Left ventricle myocardium superior (tissue), 1 donor: ENCODE measurements at regions not wholly inside any gene's neighbourhood (a gene's known extent, or its start where the extent isn't known, plus 50 kb on each side); places are given as distances from the start of the nearest gene placed in this dataset.

Source experiments
- ATAC-seq: fragments of 200-7000 bp; cut with Tn5 transposase; one replicate; pipeline ENCODE4 v1.9.1; 2020; ENCODE audit warnings: mild to moderate bottlenecking, moderate library complexity
- DNase-seq: peaks from one replicate; pipeline ENCODE4 v3.0.0-alpha.2; 2020
- intact Hi-C: fragments of 100-400 bp; cut with micrococcal nuclease; formaldehyde crosslinking; loops from one replicate; pipeline ENCODE4 v1.11.0; 2022
- donor health status: DM: no; HTN: yes; CAD: no; lungs with severe emphysema.

DNA sequence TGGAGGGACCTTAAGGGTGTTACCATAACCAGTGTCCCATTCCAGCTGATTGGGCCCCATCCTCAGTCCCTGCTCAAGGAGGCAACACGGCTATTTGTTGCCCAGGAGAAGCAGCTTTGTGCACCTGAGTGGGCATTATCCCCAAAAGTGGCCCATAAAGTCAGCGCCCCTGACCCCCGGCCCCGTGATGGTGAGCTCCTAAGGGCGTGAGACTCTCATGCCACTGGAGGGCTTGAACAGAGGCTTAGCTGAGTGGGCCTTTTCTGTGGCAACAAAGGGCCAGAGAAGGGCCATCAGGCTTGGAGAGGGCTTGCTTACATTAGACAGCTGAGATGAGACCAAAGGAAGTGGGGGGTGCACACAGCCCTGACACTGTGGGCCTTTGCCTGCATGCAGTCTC lies 99.2 kb upstream of the RAB6C start:
- no peak for ATAC-seq
- intact Hi-C loops = no loop called here
- DNase-seq = no peak

DNA sequence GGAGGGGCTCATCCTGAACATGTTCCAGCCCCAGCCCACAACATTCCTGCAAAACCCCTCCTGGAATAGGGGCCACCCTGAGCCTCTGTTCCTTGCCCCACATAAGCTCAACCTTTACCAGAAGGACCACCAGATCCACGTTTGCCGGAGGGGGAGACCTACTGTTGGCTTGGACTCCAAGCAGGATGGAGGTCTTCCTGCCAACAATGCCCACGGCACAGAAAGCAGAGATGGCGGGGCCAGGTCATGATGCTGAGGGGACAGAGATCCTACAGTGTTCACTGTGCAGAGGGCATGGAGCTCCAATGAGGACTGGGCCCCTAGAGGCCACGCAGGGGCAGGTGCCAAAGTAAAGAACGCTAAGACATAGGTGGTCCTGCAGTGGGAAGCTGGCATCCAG lies 98.5 kb upstream of the RAB6C start:
- DNase-seq = no peak
- ATAC-seq = no peak
- intact Hi-C loops = no loop called here

DNA sequence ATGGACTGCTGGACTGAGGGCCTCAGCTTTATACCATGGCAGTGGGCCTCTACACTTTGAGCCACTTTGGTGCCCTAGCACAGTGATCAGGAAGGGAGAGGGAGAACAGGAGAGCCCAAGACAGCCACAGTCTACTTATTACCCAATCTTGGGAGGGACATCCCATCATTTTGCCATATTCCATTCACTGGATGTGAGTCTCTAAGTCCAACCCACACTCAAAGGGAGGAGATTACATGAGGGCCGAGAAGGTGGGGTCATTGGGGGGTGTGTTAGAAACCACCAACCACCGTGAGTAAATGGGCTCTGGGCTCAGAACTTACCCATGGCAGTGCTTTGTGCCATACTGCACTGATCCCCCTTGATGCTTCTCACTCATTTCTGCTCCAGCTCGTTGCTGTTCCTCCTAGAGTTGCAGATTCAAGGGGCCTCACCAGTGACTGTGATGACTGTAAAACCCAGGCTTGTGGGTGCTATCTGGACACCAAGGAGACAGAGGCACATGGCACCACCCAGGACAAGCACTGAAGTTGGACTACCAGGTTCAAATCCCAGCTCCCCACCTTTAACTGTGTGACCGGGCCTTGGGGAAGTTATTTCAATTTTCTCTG lies 97.6 kb upstream of the RAB6C start:
- ATAC-seq (no peak), DNase-seq (no peak)
- intact Hi-C loops = no loop called here

DNA sequence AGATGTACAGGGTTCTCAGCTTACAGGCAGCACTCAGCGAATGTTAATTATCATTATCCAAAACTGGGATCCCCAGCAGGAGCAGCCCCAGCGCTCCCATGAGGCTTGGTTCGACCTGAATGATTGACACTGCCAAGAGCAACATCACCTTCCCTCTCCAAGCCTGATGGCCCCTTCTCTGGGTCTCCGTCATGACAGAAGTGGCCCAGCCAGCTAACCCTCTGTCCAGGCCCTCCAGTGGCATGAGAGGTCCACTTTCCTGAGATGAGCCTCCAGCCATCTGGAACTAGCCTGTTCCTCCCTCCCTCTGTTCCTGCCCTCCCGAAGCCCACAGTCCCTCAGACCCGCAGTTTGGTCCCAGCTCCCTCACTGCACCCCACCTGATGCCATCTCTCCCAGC lies 97.0 kb upstream of the RAB6C start:
- ATAC-seq (no peak), DNase-seq (no peak)
- intact Hi-C loops = no loop called here

DNA sequence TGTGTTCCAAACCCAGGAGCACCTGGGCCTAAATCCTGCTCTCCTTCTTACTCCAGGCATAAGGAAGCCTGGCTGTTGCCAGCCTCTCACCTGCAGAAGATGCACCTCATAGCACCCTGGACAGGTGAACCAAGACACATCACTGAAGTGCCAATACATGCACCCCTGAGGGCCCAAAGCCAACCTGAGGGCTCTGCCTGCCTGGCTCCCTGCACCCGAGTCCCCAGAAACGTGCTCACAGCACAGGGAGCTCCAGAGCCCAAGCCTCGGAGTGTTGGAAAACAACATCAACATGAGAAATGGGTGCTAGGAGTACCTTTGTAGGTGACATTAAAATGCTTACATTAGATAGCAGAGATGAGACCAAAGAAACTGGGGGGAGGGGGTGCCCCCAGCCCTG lies 96.3 kb upstream of the RAB6C start:
- intact Hi-C loops = no loop called here
- ATAC-seq (no peak), DNase-seq (no peak)

DNA sequence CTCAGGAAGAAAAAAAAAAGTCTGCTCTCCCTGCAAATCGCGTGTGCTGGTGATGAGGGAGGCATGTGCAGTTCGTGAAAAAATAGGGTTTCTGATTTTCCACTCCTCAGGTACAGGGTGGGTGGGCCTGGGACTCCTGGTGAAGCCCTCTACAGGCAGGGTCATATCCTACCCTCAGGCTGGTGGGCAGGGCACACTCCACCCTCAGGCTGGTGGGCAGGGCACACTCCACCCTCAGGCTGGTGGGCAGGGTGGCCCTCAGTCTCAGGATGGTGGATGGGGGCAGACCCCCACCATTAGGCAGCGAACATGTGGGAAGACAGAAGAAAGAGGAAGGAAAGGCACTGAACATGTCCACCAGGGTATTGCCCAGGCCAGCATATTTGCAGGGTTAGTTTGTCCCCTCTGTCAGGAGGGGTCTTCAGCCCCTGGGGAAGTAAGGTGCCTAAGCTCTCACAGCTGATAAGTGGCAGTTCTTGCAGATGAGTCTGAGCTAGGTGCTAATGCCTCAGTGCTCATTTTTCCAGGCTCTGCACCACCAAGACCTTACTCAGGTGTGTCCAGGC lies 95.2 kb upstream of the RAB6C start:
- no peak for DNase-seq
- no peak for ATAC-seq
- intact Hi-C loops = no loop called here

DNA sequence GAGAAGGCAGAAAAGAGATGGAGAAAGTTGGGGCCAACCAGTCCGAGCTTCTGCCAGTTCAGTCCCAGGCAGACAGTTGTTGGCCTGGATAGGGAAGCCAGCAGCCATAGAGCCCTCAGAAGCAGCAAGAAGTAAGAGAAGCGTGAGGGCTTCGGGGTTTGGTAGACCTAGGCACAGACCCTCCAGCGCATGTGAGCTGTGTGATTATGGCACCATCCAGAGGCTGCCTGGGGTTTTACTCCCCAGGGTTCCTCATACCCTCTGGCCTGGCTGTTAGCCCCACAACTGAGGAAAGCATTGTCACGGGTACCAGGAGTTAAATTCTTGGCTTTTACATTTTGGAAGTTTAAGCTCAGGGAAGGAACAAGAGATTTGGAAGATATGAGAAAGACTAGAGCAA lies 93.7 kb upstream of the RAB6C start:
- intact Hi-C loops = no loop called here
- DNase-seq = no peak
- peak; percentile 32 for ATAC-seq

DNA sequence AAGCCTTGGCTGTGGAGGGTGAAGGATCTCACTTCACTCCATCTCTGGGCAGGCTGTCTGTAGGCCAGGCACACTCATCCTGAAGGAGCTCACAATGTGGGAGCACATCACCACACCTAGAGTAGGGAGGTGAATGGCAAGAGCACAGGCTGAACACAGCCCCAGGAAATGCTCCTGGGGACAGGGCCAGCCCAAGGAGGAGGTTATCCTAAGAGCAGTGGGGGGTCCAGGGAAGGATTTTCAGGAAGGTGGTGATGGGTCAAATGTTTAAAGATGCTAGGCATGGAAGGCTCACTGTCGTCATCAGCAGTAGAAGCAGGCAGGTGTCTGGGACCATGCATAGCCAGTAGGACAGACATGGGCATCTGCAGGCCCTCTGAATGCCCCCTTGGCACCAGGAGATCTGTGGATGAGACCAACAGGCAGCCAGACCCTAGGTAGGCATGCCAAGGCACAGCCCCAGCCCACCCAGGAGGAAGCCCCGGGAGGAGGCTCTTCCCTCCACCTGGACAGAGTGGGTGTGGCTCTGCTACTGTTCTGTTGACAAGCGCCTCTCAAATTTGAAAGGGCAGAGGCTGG lies 91.7 kb upstream of the RAB6C start:
- ATAC-seq (no peak), DNase-seq (no peak)
- intact Hi-C loops = no loop called here

DNA sequence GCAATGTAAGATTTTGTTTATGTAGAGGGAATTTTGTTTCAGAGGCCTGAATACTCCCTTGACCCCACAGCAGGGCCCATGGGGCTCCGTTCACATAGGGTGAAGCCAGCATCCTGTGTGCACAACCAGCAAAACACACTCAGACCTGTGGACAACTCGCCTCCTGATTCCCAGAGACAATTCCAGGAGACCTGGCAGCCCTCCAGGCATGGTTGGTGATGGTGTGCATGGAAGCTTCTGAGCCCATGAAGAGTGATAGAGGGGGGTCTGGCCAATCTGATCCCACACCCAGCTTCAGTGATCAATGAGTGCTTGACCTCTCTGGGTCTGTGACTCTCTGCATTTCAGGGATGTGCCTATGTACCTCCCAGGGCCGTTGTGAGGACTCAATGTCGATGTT lies 91.0 kb upstream of the RAB6C start:
- DNase-seq = no peak
- intact Hi-C loops = no loop called here
- ATAC-seq = no peak

DNA sequence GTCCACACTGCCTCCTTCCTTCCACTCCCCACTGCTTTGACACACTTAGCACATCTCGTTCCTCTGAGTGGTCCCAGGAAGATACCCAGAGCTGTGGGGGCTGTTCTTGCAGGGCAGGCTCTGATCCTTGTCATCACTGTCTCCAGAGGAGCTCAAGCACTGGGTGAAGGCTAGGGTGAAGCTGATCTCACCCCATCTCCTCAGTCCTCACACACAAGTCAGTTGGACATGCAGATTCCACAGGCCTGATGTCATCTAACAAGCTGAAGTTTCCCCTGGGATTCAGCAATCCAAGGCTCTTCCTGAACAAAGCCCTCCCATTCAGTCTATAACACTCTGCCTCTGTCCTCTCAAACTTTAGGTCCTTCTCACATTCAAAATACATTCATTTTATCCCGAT lies 90.6 kb upstream of the RAB6C start:
- ATAC-seq (peak; percentile 27), DNase-seq (no peak)
- intact Hi-C loops = no loop called here

DNA sequence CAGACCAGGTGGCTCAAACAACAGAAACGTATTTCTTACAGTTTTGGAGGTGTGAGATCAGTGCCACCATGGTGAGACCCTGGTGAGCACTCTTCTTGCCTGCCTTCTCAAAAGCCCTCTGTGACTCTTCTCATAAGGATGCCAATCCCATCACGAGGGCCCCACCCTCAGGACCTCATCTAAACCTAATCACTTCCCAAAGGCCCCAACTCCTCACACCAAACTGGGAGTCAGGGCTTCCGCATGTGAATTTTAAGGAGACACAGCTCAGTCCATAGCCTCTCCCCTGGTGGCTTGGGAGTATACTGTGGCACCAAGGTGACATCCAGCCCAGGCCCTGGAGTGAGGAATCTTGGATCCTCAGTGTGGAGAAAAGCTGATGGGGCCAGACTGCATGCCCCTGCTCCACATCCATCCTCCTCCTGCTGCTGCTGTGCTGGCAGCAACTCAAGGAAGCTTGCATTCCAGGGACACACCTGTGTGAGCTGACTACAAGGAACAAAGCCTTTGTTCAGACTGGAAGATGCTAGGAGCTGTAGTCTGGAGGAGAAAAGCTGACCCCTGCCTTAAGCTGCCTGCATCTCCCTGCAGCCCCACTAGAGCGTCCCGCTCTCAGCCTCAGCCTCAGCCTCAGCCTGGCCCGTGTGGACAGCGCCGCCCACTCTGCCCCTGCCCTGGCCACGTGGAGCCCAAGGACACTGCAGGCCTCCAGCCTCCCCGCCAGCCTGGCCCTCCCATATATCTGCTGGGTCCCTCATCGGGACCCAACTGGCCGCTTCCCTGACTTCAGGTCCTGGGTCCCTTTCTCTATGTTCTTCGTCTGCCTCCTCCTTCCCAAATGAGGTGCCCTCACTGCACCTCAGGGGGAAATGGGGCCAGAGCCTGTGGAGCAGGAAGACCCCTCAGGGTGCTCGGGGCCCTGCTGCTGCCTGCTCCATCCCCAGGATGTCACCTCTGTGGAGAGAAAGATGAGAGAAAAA lies 87.8 kb upstream of the RAB6C start:
- no peak for ATAC-seq
- intact Hi-C loops = no loop called here
- no peak for DNase-seq

DNA sequence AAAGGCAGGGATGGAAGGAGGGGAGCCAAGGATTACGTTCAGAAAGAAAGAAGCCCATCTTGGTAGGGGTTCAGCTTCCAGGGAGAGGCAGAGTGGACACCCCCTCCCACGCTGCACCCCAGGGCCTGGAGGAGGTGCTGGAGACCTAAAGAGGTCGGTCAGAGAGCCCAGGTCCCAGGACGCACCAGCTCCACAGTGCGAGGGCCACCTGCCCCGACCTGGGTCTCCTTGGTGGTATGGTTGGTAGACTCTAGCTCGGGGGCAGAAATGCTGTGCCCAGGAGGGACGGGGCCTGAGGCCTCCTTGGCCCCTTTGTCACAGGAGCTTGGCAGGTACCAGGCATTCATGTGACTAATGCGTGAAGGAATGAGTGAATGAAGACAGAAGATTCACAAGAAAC lies 87.1 kb upstream of the RAB6C start:
- intact Hi-C loops = no loop called here
- ATAC-seq (no peak), DNase-seq (no peak)

DNA sequence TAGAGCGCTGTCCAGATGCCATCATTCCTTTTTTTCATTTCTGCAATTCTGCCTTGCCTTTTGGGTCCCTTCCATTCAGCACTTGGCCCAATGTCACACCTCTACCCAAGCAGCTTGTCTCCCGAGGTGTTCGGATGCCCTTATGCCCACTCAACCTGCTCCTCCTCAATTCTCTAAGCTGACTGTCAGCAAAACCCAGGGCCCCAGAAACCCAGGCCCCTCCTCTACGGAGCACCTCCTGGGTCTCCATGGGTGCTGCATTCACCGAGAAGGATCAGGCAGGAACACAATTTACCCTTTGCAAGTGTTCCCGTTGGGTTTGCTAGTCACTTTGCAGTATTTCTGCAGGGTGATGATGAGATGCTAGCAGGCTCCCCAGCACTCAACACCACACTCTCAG lies 86.7 kb upstream of the RAB6C start:
- DNase-seq = no peak
- no peak for ATAC-seq
- intact Hi-C loops = no loop called here

DNA sequence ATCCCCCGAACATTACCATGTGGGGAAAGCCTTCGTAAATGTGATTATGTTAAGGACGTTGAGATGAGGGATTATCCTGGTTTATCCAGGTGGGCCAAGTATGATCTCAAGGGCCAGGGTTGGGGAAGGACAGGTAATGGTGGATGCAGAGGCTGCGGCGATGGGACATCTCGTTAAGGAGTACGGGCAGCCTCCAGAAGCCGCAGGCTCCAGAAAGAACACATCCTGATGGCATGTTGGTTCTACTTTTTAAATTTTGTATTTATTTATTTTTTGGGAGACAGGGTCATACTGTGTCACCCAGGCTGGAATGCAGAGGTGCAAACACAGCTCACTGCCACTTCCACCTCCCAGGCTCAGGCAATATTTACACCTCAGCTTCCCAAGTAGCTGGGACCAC lies 86.2 kb upstream of the RAB6C start:
- no peak for DNase-seq
- ATAC-seq = no peak
- intact Hi-C loops = no loop called here

DNA sequence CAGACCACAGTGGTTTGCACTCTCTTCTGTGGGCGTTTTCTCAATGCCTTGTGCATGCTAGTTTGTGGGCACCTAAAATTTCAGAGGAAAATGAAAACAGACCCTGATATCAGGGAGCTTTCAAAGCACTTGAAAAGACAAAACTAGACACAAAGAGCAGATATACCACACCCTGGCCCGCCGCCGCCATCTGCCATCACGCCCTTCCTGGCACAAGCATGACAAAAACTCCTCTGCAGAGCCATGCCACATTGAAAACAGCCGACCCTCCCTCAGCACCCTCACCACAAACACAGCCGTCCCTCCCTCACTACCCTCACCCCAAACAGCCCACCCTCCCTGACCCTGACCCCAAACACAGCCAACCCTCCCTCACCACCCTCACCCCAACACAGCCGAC lies 84.8 kb upstream of the RAB6C start:
- ATAC-seq (no peak), DNase-seq (no peak)
- intact Hi-C loops = no loop called here

DNA sequence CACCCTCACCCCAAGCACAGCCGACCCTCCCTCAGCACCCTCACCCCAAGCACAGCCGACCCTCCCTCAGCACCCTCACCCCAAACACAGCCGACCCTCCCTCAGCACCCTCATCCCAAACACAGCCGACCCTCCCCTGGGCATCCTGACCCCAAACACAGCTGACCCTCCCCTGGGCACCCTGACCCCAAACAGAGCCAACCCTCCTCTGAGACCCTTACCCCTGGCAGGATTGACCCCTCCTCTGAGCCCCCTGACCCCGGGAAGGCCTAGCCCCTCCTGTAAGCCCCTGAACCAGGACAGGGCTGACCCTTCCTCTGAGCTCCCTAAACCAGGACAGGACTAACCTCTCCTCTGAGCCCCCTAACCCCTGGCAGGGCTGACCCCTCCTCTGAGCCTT lies 84.4 kb upstream of the RAB6C start:
- intact Hi-C loops = no loop called here
- DNase-seq = no peak
- no peak for ATAC-seq

DNA sequence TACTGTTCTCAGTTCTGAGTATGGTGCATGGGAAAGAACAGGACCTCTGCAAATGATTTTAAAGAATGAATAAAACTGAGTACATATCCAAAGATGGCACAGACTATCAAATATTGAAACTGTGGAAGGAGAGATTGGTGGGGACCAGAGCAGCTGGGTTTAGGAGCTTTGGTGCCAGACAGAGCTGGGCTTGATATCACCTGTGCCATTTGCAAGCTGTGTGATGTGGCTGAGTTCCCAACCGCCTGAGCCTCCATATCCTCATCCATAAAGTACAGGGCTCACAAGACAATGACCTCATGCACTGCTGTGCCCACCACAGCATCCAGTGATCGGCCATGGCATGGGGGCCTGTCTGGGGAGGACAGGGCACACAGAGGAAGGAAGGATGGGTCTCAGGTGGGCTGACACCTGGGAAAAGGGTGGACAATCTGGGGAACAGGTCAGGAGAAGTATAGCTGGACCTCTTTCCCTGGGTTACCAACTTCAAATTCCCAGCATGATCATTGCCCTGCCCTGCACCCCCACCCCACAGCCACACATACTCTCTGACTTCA lies 83.9 kb upstream of the RAB6C start:
- intact Hi-C loops = no loop called here
- ATAC-seq = no peak
- no peak for DNase-seq

DNA sequence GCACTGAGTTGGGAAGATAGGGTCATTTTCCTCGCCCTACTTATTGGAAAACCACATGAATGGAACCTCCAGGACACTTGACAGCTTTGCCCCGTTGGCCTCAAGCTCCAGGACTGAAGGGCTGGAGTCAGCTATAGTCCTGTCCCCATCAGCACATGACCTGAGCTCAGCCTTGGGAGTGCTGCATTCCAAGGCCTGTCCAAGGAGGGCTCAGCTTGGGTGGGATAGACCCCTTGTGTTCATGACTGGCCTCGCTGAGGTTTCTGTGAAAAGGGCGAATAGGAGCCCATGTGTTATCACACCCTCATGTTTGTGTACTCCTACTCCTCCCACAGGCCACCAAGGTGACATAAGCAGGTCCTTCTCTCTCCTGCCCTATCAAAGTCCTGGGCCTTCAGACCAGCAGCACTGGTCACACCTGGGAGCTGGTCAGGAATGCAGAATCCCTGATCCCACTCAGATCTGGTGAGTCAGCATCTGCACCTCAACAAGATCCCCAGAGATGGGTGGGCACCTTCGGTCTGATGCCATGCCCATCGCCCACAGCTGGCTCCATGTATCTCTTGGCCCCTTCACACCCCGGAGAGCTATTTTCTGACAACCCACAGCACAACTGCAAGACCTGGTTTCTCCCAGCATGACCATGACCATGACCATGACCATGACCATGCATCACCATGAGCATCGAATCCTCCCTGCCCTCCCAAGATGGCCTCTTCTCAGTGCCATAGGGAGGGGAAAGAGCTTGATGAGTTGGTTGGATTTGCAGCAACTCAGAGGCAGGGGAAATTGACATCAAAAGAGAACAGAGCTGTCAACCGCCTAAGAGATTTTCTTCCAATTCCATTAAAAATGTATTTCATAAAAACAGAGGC lies 83.0 kb upstream of the RAB6C start:
- ATAC-seq (no peak), DNase-seq (no peak)
- intact Hi-C loops = no loop called here

DNA sequence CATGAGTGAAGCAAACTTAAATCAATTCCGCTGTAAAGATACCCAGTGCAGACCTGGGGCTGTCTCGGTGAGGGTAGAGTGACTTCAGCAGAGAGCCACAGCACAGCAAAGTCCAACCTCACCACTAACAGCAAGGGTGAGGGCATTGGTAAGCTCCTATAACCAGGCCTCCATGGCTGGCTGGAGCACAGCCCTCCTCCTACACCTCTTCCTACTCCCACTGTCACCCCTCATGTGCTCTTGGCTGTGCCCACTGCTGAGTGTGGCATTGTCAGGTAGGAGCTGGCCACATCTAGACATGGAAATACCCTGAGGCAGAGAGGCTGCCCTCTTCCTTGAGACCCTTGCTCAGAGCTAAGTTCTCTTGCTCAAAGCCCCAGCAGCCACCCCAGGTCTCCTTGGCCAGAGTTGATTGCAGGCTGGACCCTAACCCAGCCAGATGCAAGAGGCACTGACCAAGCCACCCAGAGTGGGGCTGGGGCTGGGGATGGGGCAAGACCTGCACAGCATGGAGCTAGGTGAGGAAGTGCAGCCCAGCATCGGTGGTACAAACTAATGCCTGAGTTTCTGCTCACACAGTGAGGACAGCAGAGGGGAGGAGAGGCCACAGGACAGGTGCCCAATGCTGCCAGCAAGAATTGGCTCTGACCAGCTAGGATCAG lies 77.6 kb upstream of the RAB6C start:
- no peak for DNase-seq
- intact Hi-C loops = no loop called here
- ATAC-seq = no peak
